Small intestine (tissue), 7 donors: ENCODE measurements at regions not wholly inside any gene's neighbourhood (a gene's known extent, or its start where the extent isn't known, plus 50 kb on each side); places are given as distances from the start of the nearest gene placed in this dataset.

Experiments
- DNase-seq, 2 donors: peaks; one replicate each; pipeline versions ENCODE4 v3.0.0 to v3.0.0-alpha.2; 2013
- FAIRE-seq: peaks from 2 replicates; lab custom pipeline; 2012; peaks lifted over from hg19 to GRCh38; lab: Jason Lieb, UNC
- H3K27ac ChIP-seq, 3 donors: one replicate each; pipeline ENCODE4 v1.5.1; 2013; ENCODE audit warnings: low read length in 2 of 3, mild to moderate bottlenecking in 2 of 3, control low read depth in 1 of 3, inconsistent platforms in 1 of 3, low read depth in 1 of 3, moderate library complexity in 1 of 3
- H3K27me3 ChIP-seq, 3 donors: one replicate each; pipeline ENCODE4 v1.6.1; 2013; ENCODE audit warnings: low read length in 3 of 3, inconsistent platforms in 1 of 3; ENCODE audit not compliant: control insufficient read depth in 3 of 3, insufficient read depth in 3 of 3
- H3K36me3 ChIP-seq, 3 donors: one replicate each; pipeline ENCODE4 v1.6.1; 2013; ENCODE audit warnings: low read length in 3 of 3, inconsistent platforms in 1 of 3, low read depth in 1 of 3, mild to moderate bottlenecking in 1 of 3, moderate library complexity in 1 of 3; ENCODE audit not compliant: control insufficient read depth in 3 of 3, insufficient read depth in 2 of 3
- H3K4me1 ChIP-seq, 3 donors: one replicate each; pipeline ENCODE4 v1.6.1; 2013; ENCODE audit warnings: low read length in 2 of 3, inconsistent platforms in 1 of 3, low read depth in 1 of 3, mild to moderate bottlenecking in 1 of 3, moderate library complexity in 1 of 3; ENCODE audit not compliant: control insufficient read depth in 3 of 3, insufficient read depth in 2 of 3
- H3K4me3 ChIP-seq, 3 donors: one replicate each; pipeline ENCODE4 v1.5.1; 2013; ENCODE audit warnings: low read length in 3 of 3, control low read depth in 1 of 3, inconsistent platforms in 1 of 3, low read depth in 1 of 3, mild to moderate bottlenecking in 1 of 3, moderate library complexity in 1 of 3
- H3K9me3 ChIP-seq, 2 donors: one replicate each; pipeline ENCODE4 v1.6.1; 2013; ENCODE audit warnings: low read depth in 1 of 2, low read length in 1 of 2; ENCODE audit not compliant: control insufficient read depth in 2 of 2, insufficient read depth in 1 of 2
- WGBS, 3 donors: extraction: QIAGEN DNeasy Blood & Tissue Kit; methylation state at CpG; one replicate each; pipeline ENCODE4 v1.1.7; 2013; 5-methylcytosine and 5-hydroxymethylcytosine counted together
- donor health status: healthy with polysubstance abuse.
- donor health status: control.
- donor health status: control.
- donor health status: Bipolar disorder and iron deficiency.
- donor health status: healthy.

DNA sequence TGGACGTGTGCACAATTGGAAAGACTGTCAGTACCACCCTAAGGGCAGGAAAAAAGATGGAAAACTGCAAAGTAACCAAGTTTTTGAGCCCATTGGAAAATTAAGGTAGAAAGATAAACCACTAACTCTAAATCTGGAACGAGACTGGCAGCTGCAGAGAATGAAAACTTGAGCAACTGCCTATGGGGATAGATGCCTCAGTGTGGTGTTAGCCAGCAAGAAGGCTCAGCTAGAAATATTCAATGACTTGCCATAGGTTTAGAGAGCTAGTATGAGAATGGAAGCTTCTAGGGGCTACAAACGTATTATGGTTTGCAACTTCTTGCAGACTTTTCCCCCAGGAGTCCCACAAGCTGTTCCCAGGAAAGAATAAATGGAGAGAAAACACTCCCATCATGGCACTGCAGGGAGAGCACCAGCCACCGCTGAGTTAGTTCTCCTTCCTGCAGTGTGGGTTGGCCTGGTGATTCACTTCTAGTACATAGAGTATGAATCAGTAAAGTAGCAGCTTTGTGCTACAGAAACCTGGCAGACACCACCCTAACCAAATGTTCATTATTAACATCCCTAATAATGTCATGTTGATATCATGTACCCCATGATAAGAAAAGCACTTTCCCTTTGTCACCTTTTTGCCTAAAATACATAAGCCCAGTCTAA lies 372.4 kb upstream of the VWC2 start:
- H3K4me1 ChIP-seq: no peaks in the 10 kb centered on the region
- no peaks in the 10 kb centered on the region for H3K9me3 ChIP-seq
- FAIRE-seq (no peak), DNase-seq (no peak)
- peak overlapping the region in 1 of 3 donors; percentile 7 for H3K4me3 ChIP-seq
- H3K27ac ChIP-seq: no peak overlapping the region
- no peaks in the 10 kb centered on the region for H3K36me3 ChIP-seq
- WGBS, 3 donors: 52 to 75% (median 61%) methylated on average over 4 of the region's 4 CpGs
- H3K27me3 ChIP-seq: no peaks in the 10 kb centered on the region

DNA sequence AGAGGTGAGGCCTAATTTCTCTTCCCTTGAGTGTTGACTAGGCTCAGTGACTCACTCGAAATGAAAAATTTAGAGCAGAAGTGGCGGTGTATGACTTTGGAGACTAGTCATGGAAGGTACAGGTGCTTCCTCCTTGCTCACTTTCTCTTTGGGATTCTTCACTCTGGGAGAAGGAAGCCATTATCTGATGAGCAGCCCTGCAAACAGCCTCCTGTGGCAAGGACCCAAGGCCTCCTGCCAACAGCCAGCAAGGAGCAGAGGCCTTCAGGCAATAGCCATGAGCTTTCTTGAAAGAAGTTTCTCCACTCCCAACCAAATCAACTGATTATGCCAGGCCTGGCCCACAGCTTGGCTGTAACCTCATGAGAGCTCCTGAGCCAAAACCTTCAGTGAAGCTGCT lies 369.6 kb upstream of the VWC2 start:
- no peaks in the 10 kb centered on the region for H3K27me3 ChIP-seq
- 85 to 94% (median 91%) methylated on average over 2 of the region's 2 CpGs for WGBS, 3 donors
- DNase-seq (no peak), FAIRE-seq (no peak)
- H3K27ac ChIP-seq: no peak overlapping the region
- no peaks in the 10 kb centered on the region for H3K4me1 ChIP-seq
- no peak overlapping the region for H3K4me3 ChIP-seq
- peaks cover 0 to 5% of the 10 kb centered on the region in 2 donors for H3K9me3 ChIP-seq
- no peaks in the 10 kb centered on the region for H3K36me3 ChIP-seq

- no peak overlapping the region for H3K27ac ChIP-seq
- no peaks in the 10 kb centered on the region for H3K4me1 ChIP-seq
- H3K36me3 ChIP-seq: no peaks in the 10 kb centered on the region
- H3K4me3 ChIP-seq: no peak overlapping the region
- H3K9me3 ChIP-seq: peaks cover 0 to 5% of the 10 kb centered on the region in 2 donors
- no peaks in the 10 kb centered on the region for H3K27me3 ChIP-seq
- 74 to 82% (median 74%) methylated on average over 4 of the region's 4 CpGs for WGBS, 3 donors
- FAIRE-seq: no peak
- DNase-seq: no peak
These were observed 366.2 kb upstream of the VWC2 start for GRCh38 chr7:49407205-49407604.

DNA sequence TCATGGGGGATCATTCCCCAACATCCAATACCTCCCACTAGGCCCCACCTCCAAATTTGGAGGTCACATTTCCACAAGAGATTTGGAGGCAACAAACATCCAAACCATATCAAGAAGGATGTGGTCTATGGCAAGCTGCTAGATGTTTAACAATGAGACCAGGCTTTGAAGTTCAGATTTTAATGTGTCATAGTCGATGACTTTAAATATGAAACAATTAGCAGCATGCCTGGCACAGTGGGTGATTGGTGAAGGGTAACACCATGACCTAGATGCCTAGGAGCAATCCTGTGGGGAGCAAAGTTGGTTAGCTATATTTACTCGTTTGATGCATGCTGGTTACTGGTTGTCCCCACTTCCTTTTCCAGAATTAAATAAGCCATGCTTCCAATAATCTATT lies 356.4 kb upstream of the VWC2 start:
- WGBS, 3 donors: 28 to 67% (median 47%) methylated on average over 2 of the region's 2 CpGs
- no peak for FAIRE-seq

GRCh38 chr7:49418963-49419362 lies 354.5 kb upstream of the VWC2 start:
- H3K4me3 ChIP-seq: no peak overlapping the region
- H3K27me3 ChIP-seq: no peaks in the 10 kb centered on the region
- no peak overlapping the region for H3K27ac ChIP-seq
- FAIRE-seq (no peak), DNase-seq (no peak)
- H3K9me3 ChIP-seq: no peaks in the 10 kb centered on the region
- H3K4me1 ChIP-seq: no peaks in the 10 kb centered on the region
- H3K36me3 ChIP-seq: no peaks in the 10 kb centered on the region
- WGBS, 3 donors: 58 to 66% (median 61%) methylated on average over 3 of the region's 3 CpGs

More for the DNA sequence above, 356.4 kb upstream of the VWC2 start:
- Histone ChIP-seq H3K4me3 (no peak overlapping the region), H3K9me3 (no peaks in the 10 kb centered on the region), H3K36me3 (no peaks in the 10 kb centered on the region), H3K27me3 (no peaks in the 10 kb centered on the region), H3K27ac (no peak overlapping the region), H3K4me1 (no peaks in the 10 kb centered on the region)
- no peak for DNase-seq

DNA sequence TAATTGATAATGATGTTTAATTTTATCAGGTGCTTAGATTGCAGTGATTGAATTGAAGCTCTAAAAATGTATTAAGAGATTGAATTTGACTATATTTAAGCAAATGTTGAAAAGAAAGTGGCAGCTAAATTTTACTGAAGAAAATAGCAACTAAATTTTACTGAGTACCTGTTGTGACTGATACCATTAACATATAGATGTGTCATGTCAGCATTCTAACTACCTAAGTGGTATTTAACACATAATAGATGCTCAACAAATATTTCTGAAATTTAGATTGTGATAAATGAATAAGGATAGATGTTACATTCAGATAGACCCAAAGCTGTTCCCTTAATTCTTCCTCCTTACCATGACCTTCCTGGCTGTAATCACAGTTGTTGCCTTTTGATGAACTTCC lies 350.9 kb upstream of the VWC2 start:
- Histone ChIP-seq H3K4me1 (no peaks in the 10 kb centered on the region), H3K27me3 (no peaks in the 10 kb centered on the region), H3K9me3 (no peaks in the 10 kb centered on the region), H3K36me3 (no peaks in the 10 kb centered on the region), H3K27ac (no peak overlapping the region), H3K4me3 (no peak overlapping the region)
- FAIRE-seq (no peak), DNase-seq (no peak)

DNA sequence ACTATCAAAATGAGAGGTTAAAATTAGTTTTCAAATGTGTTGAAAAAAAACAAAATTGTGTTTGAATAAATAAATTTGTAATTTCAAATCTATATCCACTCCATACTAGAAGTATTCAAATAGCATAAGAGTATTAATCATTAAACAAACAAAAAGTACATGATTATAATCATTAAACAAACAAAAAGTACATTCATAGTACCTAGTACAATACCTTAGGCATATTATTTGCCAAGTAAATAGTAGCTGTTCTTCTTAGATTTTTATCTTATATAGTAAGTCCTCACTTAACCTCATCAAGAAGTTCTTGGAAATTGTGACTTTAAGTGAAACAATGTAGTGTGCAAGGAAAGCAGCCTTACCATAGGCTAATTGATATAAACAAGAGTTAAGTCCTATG lies 349.3 kb upstream of the VWC2 start:
- H3K9me3 ChIP-seq: no peaks in the 10 kb centered on the region
- DNase-seq (no peak), FAIRE-seq (no peak)
- no peak overlapping the region for H3K27ac ChIP-seq
- no peak overlapping the region for H3K4me3 ChIP-seq
- no peaks in the 10 kb centered on the region for H3K27me3 ChIP-seq
- H3K36me3 ChIP-seq: no peaks in the 10 kb centered on the region
- no peaks in the 10 kb centered on the region for H3K4me1 ChIP-seq

DNA sequence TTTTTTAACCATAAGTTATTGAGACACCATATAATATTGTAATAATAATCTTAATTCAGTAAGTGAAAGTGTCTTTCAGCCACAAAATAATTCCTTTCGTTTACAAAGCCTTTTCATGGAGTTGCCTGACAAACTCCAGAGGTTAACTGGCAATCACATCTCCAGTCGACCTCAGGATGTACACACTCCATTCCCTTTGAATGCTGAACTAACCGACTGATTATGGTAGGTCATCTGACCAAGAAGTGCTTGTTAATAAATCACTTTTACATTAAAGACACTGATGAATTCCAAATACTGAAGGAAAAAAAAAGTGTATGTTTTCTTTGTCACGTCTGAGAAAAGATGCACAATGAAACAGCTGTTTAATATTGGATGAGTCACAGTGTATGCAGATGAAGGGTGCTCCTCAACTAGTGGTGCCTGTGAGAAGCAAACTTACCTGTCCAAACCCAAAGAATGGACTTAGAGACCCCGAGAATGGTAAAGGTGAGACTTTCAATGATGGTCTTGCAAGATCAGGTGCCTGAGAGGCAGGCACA lies 348.1 kb upstream of the VWC2 start:
- no peak overlapping the region for H3K4me3 ChIP-seq
- FAIRE-seq (no peak), DNase-seq (no peak)
- no peaks in the 10 kb centered on the region for H3K36me3 ChIP-seq
- H3K27ac ChIP-seq: no peak overlapping the region
- no peaks in the 10 kb centered on the region for H3K4me1 ChIP-seq
- 44 to 52% (median 47%) methylated on average over 5 of the region's 5 CpGs for WGBS, 3 donors
- H3K27me3 ChIP-seq: no peaks in the 10 kb centered on the region
- H3K9me3 ChIP-seq: no peaks in the 10 kb centered on the region

DNA sequence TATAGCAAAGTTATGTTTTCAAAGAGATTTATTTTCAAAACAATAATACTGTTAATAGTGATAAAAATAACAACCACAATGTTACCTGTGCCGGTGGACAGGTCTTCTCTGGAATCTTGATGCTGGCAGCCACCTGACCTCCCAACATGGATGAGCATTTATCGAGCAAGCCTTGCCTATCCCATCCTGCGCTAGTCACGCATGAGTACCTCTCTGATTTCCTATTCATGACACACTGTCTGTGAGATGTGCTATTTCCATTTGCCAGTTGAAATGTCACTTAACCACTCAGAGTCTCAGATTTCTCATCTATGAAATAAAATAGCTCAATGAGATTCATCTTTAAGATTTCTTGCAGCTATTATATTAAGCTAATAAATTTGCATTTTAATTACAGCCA lies 341.2 kb upstream of the VWC2 start:
- Histone ChIP-seq H3K4me1 (no peaks in the 10 kb centered on the region), H3K27ac (no peak overlapping the region), H3K36me3 (no peaks in the 10 kb centered on the region), H3K4me3 (no peak overlapping the region), H3K27me3 (no peaks in the 10 kb centered on the region), H3K9me3 (no peaks in the 10 kb centered on the region)
- 89 to 96% (median 89%) methylated on average over 4 of the region's 4 CpGs for WGBS, 3 donors
- DNase-seq (no peak), FAIRE-seq (no peak)
